Activated T-helper 17 cell treated with anti-CD3 and anti-CD28 coated beads, Interleukin-2, amount 50 U/mL, for 72 hours (primary cell): ENCODE measurements at regions not wholly inside any gene's neighbourhood (a gene's known extent, or its start where the extent isn't known, plus 50 kb on each side); places are given as distances from the start of the nearest gene placed in this dataset.

Experiments
- ATAC-seq: fragments of 150-1000 bp; cut with Tn5 transposase; replicated peaks from 2 replicates; pipeline ENCODE4 v1.10.0; 2021; ENCODE audit warnings: mild to moderate bottlenecking, moderate library complexity
- H3K27ac Mint-ChIP-seq: one replicate; pipeline ENCODE4 v1.8.0; 2022; ENCODE audit warnings: mixed read lengths
- H3K27me3 Mint-ChIP-seq: one replicate; pipeline ENCODE4 v1.8.0; 2022; ENCODE audit warnings: mixed read lengths
- H3K36me3 Mint-ChIP-seq: one replicate; pipeline ENCODE4 v1.8.0; 2022; ENCODE audit warnings: low read depth, mild to moderate bottlenecking, mixed read lengths
- H3K4me1 Mint-ChIP-seq: one replicate; pipeline ENCODE4 v1.8.0; 2022; ENCODE audit warnings: mixed read lengths
- H3K4me3 Mint-ChIP-seq: one replicate; pipeline ENCODE4 v1.8.0; 2022; ENCODE audit warnings: mild to moderate bottlenecking, mixed read lengths
- H3K9me3 Mint-ChIP-seq: one replicate; pipeline ENCODE4 v1.8.0; 2022; ENCODE audit warnings: mixed read lengths

DNA sequence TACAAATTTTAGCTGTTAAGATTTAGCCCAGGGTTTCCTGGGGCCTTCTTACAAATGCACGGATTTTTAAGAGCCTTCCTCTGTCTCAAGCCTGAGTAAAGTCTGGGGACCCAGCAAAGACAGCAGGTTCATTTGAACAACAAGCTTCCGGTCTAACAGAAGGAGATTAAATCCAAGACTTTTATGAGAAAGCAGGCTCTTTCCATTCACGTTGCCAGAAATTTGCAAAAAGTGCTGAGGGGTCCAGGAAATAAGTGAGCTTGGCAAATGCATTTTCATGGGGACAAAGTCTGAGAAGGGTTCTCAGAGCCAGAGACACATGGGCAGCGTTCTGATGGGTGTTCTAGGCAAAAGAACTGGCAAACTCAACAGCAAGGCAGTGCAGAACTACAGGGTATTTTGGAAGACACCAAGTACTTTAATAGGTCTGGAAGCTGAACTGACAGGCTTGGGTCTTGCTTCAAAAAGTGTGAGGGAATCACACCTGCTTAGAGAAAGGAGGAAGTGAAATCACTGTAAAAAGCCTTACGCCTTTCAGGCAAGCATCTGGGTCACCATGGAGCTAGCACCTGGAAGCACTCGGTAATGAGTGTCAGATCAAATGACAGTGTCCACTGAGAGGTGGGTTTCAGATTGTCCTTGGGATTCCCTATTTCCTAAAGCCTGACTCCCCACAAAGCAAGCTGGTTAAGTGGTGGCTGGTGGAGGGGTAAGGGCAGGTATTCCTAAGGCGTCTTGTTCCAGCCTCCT is 115.8 kb upstream of the ARHGEF3 start:
- H3K4me1 Mint-ChIP-seq, result peaks cover 68% of the 10 kb centered on the region
- no peak for ATAC-seq
- peak overlapping the region; percentile 93 for H3K4me3 Mint-ChIP-seq
- no peaks in the 10 kb centered on the region for H3K36me3 Mint-ChIP-seq
- peak overlapping the region; percentile 87 for H3K27ac Mint-ChIP-seq
- no peaks in the 10 kb centered on the region for H3K9me3 Mint-ChIP-seq
- no peaks in the 10 kb centered on the region for H3K27me3 Mint-ChIP-seq

DNA sequence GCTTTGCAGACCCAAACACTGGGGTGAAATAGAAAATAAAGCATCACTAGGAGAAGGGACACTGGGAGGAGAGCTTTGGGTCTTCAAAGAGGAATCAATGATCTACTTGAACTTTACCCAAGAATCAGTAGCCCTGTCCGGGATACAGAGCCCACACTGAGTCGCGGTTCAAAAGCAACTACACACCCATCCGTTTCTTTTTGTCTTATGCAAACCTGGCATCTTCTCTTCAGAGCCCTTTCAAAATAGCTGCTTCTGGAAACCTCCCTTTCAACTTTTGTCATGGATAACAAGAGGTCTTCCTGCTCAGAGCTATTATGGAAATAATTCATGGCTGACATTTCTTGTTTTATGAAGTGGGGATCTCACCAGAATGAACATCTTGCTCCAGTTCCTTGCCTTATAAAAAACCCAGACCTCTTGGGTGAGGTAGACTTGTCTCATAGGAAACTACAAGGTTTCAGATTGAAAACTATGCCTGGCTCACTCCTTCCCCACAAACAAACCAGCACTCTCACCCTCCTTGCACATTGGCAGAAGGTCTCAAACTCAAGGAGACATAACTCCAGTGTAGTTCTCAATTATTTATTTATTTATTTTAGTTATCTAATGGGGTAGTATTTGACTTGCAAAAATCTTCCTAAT is 115.1 kb upstream of the ARHGEF3 start:
- ATAC-seq, result peak; percentile 40
- H3K4me1 Mint-ChIP-seq, result peaks cover 63% of the 10 kb centered on the region
- H3K27me3 Mint-ChIP-seq, result no peaks in the 10 kb centered on the region

DNA sequence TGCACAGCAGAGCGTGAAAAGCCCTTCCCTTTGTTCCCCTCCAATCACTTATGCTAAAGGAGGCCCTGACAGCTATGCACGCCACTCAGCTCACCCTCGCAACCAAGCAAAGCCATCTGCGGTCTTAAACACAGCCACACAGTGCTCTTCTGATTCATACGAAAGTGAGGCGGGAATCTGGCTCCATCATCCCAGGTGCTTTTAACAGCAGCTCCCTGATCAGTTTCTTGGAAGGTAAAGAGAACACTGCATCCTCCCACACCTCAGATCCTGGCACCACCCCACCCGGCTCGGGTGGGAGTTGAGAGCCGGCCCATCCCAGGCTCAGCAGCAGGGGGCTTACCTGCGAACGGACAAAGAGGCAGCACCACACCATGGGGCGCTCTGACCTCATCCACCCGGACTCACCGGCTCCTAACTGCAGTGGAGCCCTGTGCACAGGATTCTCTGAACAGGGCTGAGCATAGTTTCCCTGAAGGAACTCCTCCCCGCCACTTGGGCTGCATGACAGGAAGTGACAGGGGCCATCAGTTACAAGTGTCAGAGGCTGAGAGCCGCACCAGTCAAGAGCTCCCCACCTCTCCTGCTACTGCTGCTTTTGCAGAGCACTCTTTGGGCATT is 114.3 kb upstream of the ARHGEF3 start:
- H3K27ac Mint-ChIP-seq, result peak overlapping the region; percentile 87
- no peaks in the 10 kb centered on the region for H3K9me3 Mint-ChIP-seq
- H3K4me3 Mint-ChIP-seq, result peak overlapping the region; percentile 93
- peak; percentile 82 for ATAC-seq
- H3K36me3 Mint-ChIP-seq, result no peaks in the 10 kb centered on the region
- H3K27me3 Mint-ChIP-seq, result no peaks in the 10 kb centered on the region
- H3K4me1 Mint-ChIP-seq, result peaks cover 58% of the 10 kb centered on the region

More for the DNA sequence above, 115.1 kb upstream of the ARHGEF3 start:
- Mint-ChIP-seq H3K36me3 (no peaks in the 10 kb centered on the region), H3K4me3 (peak overlapping the region; percentile 93), H3K27ac (peak overlapping the region; percentile 87), H3K9me3 (no peaks in the 10 kb centered on the region)

DNA sequence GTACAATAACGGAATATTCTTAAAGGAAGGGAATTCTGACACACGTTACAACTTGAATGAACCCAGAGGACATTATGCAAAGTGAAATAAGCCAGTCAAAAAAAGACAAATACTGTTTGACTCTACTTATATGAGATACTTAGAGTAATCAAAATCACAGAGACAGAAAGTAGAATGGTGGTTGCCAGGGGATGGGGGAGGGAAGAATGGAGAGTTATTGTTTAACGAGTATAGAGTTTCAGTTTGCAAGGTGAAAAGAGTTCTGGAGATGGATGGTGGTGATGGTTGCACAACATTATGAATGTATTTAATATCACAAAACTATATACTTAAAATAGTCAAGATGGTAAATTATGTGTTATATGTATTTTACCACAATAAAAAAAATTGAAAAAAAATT is 112.9 kb upstream of the ARHGEF3 start:
- Mint-ChIP-seq H3K36me3 (no peaks in the 10 kb centered on the region), H3K27me3 (no peaks in the 10 kb centered on the region), H3K4me1 (peaks cover 56% of the 10 kb centered on the region), H3K4me3 (peak overlapping the region; percentile 93), H3K27ac (peak overlapping the region; percentile 87), H3K9me3 (no peaks in the 10 kb centered on the region)
- peak; percentile 10 for ATAC-seq

DNA sequence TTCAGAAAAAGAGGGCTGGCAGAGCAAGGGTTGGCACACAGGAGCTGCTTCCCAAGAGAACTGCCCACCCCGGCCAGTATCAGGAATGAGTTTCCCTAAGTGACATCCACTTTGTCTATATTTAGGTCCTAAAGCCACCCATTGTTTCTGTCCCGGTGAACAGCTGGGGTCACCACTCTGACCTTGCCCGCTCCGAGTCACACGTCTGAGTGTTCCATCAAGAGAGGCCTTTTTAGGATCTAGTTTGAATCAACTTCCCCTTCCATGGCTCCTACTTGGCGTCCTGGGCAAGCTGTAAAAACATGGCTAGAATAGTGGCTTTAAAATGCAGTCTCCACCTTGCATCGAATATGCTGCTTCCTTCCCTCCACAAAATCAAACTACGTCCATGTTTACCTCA is 109.6 kb upstream of the ARHGEF3 start:
- H3K27me3 Mint-ChIP-seq, result no peaks in the 10 kb centered on the region
- no peak for ATAC-seq
- H3K9me3 Mint-ChIP-seq, result no peaks in the 10 kb centered on the region
- no peak overlapping the region for H3K27ac Mint-ChIP-seq
- H3K4me3 Mint-ChIP-seq, result no peak overlapping the region
- H3K36me3 Mint-ChIP-seq, result no peaks in the 10 kb centered on the region
- H3K4me1 Mint-ChIP-seq, result peaks cover 45% of the 10 kb centered on the region

DNA sequence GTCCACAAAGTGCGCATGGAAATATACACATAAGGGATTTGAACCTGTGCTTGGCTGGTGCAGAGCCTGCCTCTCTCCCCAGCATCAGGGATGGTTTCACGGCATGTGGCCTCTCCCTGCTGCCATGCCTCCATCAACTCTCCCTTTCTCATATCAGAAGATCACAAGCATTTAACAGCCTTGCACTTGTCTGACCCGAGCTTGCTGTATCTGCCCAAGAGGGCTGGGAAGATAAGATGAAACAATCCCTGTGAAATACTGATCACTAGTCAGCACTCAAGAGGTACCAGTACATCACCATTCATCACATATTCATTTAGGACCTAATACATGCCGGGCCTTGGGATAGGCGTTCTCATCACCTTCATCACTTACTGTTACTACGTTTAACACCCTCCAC is 107.6 kb upstream of the ARHGEF3 start:
- Mint-ChIP-seq H3K27me3 (no peaks in the 10 kb centered on the region), H3K4me3 (peak overlapping the region; percentile 1), H3K36me3 (no peaks in the 10 kb centered on the region), H3K4me1 (peaks cover 37% of the 10 kb centered on the region), H3K27ac (no peak overlapping the region), H3K9me3 (no peaks in the 10 kb centered on the region)
- ATAC-seq, result no peak

DNA sequence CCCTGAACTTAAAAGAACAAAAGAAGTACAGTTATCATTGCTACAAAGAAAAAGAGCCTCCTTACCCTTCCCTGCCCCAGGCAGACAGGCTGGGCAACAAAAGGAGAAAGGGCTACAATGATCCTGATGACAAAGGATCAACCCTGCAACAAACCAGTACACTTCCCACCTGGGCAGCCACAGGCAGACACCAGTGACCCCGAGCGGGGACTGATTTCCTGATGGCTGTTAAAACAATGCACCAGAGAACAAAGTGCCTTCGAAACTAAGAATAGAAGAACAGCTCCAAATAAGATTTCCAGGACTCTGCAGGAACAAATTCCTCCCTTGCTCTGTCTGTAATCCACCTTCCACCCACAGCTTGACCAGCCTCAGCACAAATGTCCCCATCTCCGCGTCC is 106.3 kb upstream of the ARHGEF3 start:
- Mint-ChIP-seq H3K36me3 (no peaks in the 10 kb centered on the region), H3K27ac (no peak overlapping the region), H3K4me3 (no peak overlapping the region), H3K27me3 (no peaks in the 10 kb centered on the region), H3K4me1 (peaks cover 30% of the 10 kb centered on the region), H3K9me3 (no peaks in the 10 kb centered on the region)
- ATAC-seq, result no peak

DNA sequence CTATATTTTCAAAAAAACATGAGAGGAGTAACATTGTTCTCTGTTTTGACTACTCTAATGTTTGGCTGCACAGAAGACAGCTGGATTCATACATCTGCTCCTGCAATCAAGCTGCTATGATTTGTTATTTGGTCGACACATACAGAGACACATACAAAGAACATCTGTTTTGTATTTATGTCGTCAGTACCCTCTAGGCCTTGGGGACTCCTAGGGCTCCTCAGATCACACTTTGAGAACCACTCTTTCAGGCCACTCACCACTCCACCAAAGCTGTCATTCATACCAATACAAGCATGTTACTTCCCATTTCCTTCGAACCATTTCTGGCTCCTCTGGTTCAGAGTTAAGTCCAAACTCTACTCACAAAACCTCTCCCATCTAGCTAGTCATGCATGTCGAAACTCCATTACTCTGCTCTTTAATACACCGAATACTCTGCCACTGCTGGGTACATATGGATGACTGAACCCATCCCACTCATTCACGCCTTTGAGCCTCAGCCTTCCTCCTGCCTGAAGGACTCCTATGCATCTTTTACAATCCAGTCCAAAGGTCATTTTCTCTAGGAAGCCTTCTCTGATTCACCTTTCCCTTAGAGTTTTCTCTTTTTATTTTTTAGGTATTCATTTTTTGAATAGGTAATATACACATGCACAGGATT is 102.9 kb upstream of the ARHGEF3 start:
- Mint-ChIP-seq H3K27ac (no peak overlapping the region), H3K9me3 (no peaks in the 10 kb centered on the region), H3K4me3 (no peak overlapping the region), H3K36me3 (no peaks in the 10 kb centered on the region), H3K4me1 (peaks cover 35% of the 10 kb centered on the region), H3K27me3 (no peaks in the 10 kb centered on the region)
- no peak for ATAC-seq

DNA sequence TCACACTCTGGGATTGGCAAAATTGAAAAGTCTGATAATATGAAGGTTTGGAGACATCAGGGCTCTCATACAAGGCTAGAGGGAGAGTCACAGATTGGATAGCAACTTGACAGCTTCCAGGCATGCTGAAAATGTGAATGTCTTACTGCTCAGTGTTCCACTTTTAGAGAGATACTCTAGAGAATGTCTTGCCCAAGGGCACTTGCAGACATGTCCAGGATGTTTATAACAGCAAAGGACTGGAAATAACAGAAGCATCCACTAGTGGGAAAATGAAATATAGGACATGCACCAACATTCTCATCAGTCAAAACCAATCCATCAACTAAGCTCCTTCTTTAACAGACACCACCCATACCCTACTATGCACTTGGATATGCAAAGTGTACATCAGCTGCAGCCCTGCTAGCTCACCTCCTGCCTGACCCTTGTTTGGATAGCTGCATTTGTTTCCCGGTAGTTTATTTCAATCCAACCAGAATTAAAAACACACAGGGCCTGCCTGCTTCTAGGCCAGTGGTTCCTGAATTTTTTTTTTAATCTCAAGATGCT is 101.6 kb upstream of the ARHGEF3 start:
- no peaks in the 10 kb centered on the region for H3K36me3 Mint-ChIP-seq
- H3K9me3 Mint-ChIP-seq, result no peaks in the 10 kb centered on the region
- H3K27ac Mint-ChIP-seq, result no peak overlapping the region
- ATAC-seq, result no peak
- peak overlapping the region; percentile 4 for H3K4me3 Mint-ChIP-seq
- no peaks in the 10 kb centered on the region for H3K27me3 Mint-ChIP-seq
- H3K4me1 Mint-ChIP-seq, result peaks cover 25% of the 10 kb centered on the region

DNA sequence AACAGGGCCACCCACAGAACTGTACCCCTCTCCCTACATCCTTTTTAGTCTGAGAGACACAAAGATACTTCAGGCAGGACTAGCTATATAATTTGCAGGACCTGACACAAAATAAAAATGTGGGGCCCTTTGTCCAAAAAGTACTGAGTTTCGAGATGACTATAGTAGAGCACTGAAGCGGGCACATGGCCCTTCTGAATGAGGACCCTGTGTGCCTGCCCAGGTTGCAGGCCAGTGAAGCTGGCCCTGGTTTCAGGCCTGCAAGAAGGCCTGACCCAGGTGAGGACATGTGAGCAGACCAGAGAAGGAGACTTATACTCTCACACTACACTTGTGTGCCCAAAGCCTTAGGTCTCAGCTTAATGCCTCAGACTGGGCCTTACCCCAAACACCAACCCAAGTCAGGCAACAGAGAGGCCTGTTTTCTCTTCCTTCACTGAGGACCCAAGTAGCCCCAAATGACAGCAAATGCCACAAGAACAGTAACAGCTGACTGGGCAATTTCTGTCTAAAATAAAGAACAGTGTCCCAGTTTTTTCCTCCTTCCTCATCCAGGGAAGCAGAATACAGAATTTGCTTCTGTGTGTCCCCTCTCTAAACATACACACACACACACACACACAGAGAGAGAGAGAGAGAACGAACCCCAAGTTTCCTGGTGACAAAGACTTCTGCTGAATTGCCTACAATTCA is 100.9 kb upstream of the ARHGEF3 start:
- ATAC-seq, result no peak
- H3K36me3 Mint-ChIP-seq, result no peaks in the 10 kb centered on the region
- no peak overlapping the region for H3K27ac Mint-ChIP-seq

DNA sequence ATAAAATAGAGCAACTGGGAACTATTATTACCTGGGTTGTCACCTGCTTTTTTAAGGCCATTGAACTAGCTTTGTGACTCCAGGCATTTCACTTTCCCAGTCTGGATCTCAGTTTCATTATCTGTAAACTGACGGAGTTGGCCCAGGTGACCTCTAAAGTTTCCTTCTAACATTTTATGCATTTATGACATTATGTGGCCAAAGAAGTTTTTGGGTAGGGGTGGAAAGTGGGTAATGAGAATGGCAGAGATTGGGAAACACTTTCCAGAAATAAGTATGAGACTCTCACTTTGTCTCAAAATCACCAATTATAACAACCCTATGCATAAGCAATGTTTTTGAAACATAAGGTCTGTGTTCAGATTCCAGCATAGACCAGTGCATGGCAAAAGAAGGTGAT is 99.1 kb upstream of the ARHGEF3 start:
- ATAC-seq, result peak; percentile 26
- no peak overlapping the region for H3K27ac Mint-ChIP-seq
- no peaks in the 10 kb centered on the region for H3K36me3 Mint-ChIP-seq
- H3K4me3 Mint-ChIP-seq, result no peak overlapping the region
- H3K27me3 Mint-ChIP-seq, result no peaks in the 10 kb centered on the region
- H3K4me1 Mint-ChIP-seq, result peaks cover 23% of the 10 kb centered on the region
- no peaks in the 10 kb centered on the region for H3K9me3 Mint-ChIP-seq

More for the DNA sequence above, 100.9 kb upstream of the ARHGEF3 start:
- Mint-ChIP-seq H3K4me1 (peaks cover 23% of the 10 kb centered on the region), H3K4me3 (peak overlapping the region; percentile 4), H3K27me3 (no peaks in the 10 kb centered on the region), H3K9me3 (no peaks in the 10 kb centered on the region)

DNA sequence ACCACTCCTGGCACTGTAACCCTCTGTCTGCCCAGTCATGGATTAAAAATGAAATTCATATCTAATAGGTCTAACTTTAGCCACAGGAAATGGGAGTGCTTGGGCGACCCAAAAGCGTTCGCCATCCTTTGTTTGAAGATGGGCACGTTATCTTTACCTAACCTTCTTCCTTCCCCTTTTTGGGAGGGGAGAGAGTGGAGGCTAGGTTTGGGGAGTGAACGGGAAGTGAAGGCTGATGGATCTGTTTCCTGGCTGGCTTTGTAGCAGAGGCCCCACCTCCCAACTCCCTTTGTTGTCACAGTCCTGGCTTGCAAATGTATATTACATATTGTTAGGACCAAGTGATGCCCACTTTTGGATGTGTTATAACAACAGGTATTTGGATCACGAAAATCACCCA is 98.1 kb upstream of the ARHGEF3 start:
- peaks cover 17% of the 10 kb centered on the region for H3K4me1 Mint-ChIP-seq
- no peak overlapping the region for H3K4me3 Mint-ChIP-seq
- no peak for ATAC-seq
- no peaks in the 10 kb centered on the region for H3K9me3 Mint-ChIP-seq
- no peaks in the 10 kb centered on the region for H3K36me3 Mint-ChIP-seq
- no peak overlapping the region for H3K27ac Mint-ChIP-seq
- no peaks in the 10 kb centered on the region for H3K27me3 Mint-ChIP-seq

DNA sequence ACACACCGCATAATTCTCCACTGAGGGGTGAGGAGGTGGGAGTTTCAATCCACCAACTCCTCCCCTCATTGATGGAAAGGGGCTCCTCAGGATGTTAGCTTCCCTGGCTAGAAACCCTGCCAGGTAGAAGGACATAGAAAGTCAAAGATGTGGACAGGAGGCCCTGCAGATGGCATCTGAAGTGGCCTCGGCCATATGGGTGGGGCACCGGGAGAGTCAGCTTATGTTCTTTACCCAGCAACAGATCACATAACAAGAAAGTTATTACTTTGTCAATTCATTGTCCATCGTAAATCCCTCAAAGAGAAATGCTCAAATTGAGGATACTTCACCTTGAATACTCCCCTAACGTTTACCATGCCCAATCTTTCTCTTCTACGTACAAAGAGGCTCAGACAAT is 97.3 kb upstream of the ARHGEF3 start:
- H3K9me3 Mint-ChIP-seq, result no peaks in the 10 kb centered on the region
- peaks cover 14% of the 10 kb centered on the region for H3K4me1 Mint-ChIP-seq
- no peak for ATAC-seq
- no peaks in the 10 kb centered on the region for H3K36me3 Mint-ChIP-seq
- no peaks in the 10 kb centered on the region for H3K27me3 Mint-ChIP-seq
- no peak overlapping the region for H3K27ac Mint-ChIP-seq
- H3K4me3 Mint-ChIP-seq, result no peak overlapping the region

DNA sequence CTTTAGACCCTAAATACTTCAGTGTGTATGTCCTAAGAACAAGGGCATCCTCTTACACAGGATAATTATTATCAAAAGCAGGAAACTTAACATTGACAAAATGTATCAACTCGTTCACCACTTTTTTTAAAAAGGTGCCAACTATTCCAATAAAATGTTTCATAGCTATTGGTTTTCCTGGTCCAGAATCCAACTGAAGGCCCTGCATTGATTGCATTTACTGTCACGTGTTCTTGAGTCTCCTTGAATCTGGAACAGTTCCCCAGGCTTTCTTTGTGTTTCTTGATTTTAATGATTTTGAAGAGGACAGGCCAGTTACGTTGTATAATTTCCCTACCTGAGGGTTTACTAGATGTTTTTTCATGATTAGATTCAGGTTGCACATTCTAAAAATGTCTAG is 94.6 kb upstream of the ARHGEF3 start:
- Mint-ChIP-seq H3K36me3 (no peaks in the 10 kb centered on the region), H3K4me3 (no peak overlapping the region), H3K4me1 (peaks cover 10% of the 10 kb centered on the region), H3K27ac (no peak overlapping the region), H3K9me3 (no peaks in the 10 kb centered on the region), H3K27me3 (no peaks in the 10 kb centered on the region)
- ATAC-seq, result no peak
